SU-DHL-6 (cell line): ENCODE measurements at regions not wholly inside any gene's neighbourhood (a gene's known extent, or its start where the extent isn't known, plus 50 kb on each side); places are given as distances from the start of the nearest gene placed in this dataset.

ENCODE experiments used
- CTCF ChIP-seq: fragments of 200-600 bp; sonication (generic); IDR thresholded peaks from one replicate; pipeline ENCODE4 v1.5.1; 2017; ENCODE audit warnings: antibody characterized with exemption, mild to moderate bottlenecking, low read length, moderate library complexity; ENCODE audit not compliant: insufficient read depth, poor library complexity, severe bottlenecking
- EZH2phosphoT487 ChIP-seq: fragments of 200-600 bp; sonication (generic), shearing (Covaris generic); conservative IDR thresholded peaks from 2 replicates; pipeline ENCODE4 v1.6.1; 2018; ENCODE audit warnings: mild to moderate bottlenecking, antibody characterized with exemption, low read length, moderate library complexity, mixed read lengths

DNA sequence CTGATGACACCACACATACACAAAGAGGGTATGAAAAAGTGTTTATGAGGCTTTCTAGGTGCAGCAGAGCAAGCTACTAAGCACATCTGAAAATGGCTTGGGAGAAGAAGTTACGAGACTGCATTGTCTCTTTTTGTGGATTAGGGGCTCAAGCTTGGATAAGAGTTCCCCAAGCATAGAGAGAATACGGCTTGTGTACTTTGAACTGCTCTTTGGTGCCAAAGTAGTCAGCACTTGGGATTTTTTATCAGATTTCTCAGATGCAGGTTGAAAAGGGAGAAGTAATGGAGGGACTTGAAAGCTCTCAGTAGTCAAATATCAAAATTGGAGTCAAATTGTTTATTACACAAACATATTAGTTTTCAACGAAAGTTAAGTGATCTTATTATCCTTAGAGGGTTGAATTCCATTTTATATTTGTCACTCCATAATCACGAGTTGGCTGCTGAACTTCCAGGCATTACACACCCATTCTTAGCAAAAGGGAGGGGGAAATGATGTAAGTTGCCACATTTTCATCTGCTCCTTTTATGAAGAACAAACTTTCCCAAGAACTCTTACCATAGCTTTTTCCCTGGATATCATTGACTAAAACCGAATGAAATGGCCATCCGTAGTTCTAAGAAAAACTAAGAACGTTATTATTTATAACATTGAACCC lies 1904.9 kb downstream of the PCDH7 start:
- TF ChIP-seq CTCF (no peak), EZH2phosphoT487 (no peak)
